Sigmoid colon (tissue), 4 donors: ENCODE measurements at regions not wholly inside any gene's neighbourhood (a gene's known extent, or its start where the extent isn't known, plus 50 kb on each side); places are given as distances from the start of the nearest gene placed in this dataset.

Experiments used
- CTCF ChIP-seq, 4 experiments: fragments of 450-650 bp in 3 of 4; fragments of 200-600 bp in 1 of 4; IDR thresholded peaks; one replicate each; pipeline ENCODE4 v1.5.1; 2016 to 2019; ENCODE audit warnings: antibody characterized with exemption in 4 of 4, mild to moderate bottlenecking in 3 of 4, moderate library complexity in 2 of 4
- EP300 ChIP-seq, 4 donors: sonication (generic); formaldehyde crosslinking; IDR thresholded peaks; one replicate each; pipeline ENCODE4 v1.6.1; 2017; ENCODE audit warnings: antibody characterized with exemption in 4 of 4
- POLR2A ChIP-seq, 2 donors: fragments of 450-650 bp; IDR thresholded peaks; one replicate each; pipeline ENCODE4 v1.6.1; 2016; ENCODE audit warnings: antibody characterized with exemption in 2 of 2, mild to moderate bottlenecking in 2 of 2, moderate library complexity in 2 of 2
- POLR2AphosphoS5 ChIP-seq, 4 donors: sonication (generic); formaldehyde crosslinking; IDR thresholded peaks; one replicate each; pipeline ENCODE4 v1.6.1; 2017; ENCODE audit warnings: antibody characterized with exemption in 4 of 4

- TF ChIP-seq CTCF (IDR thresholded peaks at IDR 0.05) (no peak), POLR2A (IDR thresholded peaks at IDR 0.05) (no peak), EP300 (IDR thresholded peaks at IDR 0.05) (no peak), POLR2AphosphoS5 (IDR thresholded peaks at IDR 0.05) (no peak)
These were observed 91.3 kb upstream of the AMOT start for GRCh38 chrX:112931900-112932299.
